Skin epidermis (tissue), 12 donors: ENCODE measurements at regions not wholly inside any gene's neighbourhood (a gene's known extent, or its start where the extent isn't known, plus 50 kb on each side); places are given as distances from the start of the nearest gene placed in this dataset.

ENCODE experiments used
- H3K27ac ChIP-seq, 21 experiments: fragments of 200-600 bp; sonication (generic) in 11 of 21; one replicate each; pipeline ENCODE4 v1.5.0; 2020; ENCODE audit warnings: mild to moderate bottlenecking in 3 of 21, inconsistent platforms in 2 of 21, moderate library complexity in 2 of 21
- H3K4me3 ChIP-seq, 7 experiments: fragments of 200-600 bp; sonication (generic) in 2 of 7; one replicate each; pipeline ENCODE4 v1.5.0; 2020; ENCODE audit warnings: inconsistent platforms in 2 of 7, mild to moderate bottlenecking in 2 of 7, moderate library complexity in 1 of 7

DNA sequence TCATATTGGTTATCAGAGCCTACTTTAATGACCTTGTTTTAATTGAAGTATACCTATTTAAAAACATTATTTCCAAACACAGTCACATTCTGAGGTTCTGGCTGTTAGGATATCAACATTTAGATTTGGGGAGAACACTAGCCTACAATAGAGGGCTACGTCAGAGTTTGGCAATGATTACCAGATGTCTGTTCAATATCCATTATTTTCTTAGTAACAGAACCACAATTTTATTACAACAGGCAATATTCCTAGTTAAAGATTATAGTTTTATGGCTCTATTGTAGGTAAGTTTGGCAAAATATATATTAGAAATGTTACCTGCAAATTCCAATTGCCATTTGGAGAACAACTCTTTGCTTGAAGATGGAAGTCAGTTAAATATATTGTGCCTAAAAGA, 1163.1 kb upstream of the MIR17HG start:
- Histone ChIP-seq H3K27ac (no peak overlapping the region), H3K4me3 (no peak overlapping the region)

DNA sequence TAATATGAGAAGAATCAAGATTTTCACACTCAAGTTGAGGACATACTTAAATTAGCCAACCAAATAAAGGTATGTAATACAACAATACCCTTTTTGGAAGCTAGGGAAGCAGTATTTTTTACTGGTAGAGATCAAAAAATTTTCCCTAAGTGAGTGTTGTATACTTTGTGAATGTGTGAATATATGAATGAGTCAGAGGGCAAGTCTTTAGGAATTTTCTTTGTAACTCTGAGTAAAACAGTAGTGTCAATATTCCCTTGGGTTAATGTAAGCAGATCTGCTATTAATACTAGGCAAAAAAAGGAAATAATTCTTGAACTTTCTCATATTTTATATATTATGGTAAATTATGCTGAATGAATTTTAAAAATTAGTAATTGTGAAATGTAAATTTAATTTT, 1161.8 kb upstream of the MIR17HG start:
- Histone ChIP-seq H3K4me3 (no peak overlapping the region), H3K27ac (no peak overlapping the region)

DNA sequence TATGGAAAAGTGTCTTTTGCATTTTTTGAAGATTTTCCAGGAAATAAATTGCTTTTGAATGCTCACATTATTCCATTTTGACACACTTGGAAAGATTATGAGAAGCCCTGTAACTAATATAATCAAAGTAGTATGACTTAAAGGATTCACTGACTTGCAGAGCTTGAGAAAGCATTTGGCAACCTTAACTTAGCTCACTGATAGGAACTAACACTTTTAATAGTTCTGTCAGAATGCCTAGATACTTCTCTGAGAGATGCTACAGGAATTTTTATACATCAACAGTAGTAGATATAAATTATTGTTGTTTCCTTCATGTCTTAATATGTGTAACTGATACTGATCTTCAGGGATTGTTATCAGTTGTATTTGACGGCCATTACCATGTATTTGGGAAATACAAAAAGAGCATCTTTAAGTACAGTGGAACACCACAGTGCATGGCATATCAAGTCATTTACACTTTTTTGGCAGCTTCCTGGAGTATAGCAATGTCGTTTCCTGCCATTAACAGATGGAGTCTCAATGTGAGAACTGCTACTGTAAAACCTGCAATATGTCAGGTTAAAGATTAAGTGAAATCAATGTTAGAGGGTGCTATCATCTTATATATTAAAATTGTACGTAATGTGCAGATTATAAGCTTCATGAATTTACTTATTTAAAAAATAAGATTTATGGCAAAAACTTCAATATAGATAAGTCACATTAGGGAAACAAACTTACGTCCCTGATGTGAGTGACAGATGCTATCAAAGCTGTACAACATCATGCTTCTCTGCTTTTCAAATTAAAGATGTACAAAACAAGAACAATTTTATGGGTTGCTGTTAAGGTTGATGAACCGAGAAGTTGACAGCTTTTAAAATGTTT, 1159.8 kb upstream of the MIR17HG start:
- no peak overlapping the region for H3K4me3 ChIP-seq
- no peak overlapping the region for H3K27ac ChIP-seq

DNA sequence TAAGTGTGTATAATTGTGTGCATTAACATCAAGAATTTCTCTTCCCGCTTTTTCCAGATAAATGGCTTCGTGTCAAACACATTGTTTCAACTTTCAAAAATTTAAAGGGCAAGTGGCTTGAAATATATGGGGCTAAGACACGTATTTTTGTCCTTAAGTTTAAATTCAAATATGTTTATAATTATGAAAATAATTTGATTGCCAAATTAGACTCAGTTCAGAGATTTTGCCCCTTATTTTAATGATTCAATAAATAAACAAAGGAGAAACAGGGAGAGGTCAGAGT, 1159.2 kb upstream of the MIR17HG start:
- Histone ChIP-seq H3K27ac (no peak overlapping the region), H3K4me3 (no peak overlapping the region)

DNA sequence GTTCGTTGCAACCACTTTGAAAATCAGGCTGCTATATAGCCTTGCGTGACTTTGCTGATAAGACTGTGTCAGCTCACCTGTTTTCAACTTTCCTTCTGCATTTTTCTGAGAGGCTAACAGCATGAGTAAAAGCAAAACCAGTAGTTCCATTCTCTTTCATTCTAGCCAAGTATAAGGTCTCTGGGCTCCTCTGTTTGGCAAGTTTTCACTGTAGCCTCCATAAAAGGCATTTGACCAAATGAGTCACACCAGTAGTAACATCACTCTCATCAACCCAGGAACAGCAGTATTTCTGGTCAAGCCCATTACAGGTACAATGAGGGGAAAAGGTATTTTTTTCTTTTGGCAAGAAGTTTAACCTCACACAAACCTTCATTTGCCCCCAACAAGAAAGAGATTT, 1149.8 kb upstream of the MIR17HG start:
- Histone ChIP-seq H3K4me3 (no peak overlapping the region), H3K27ac (no peak overlapping the region)

DNA sequence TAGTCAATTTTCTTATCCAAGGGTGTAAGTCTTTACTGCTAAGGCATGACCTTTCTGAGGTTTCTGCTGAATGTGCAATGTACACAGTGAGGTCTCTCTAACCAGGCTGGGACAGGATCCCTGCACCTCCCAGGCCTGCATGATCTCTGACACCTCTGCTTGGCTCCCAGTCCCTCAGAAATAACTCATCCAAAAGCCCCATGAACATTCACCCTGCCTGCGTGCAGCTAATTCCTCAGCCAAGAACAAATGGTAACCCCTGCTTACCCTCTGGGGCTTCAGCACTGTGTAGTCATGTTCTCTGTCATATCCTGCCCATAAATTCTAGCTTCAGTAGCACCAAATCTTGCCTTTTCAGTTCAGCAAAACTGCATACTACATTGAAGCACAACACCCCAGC, 1146.3 kb upstream of the MIR17HG start:
- Histone ChIP-seq H3K27ac (no peak overlapping the region), H3K4me3 (no peak overlapping the region)

DNA sequence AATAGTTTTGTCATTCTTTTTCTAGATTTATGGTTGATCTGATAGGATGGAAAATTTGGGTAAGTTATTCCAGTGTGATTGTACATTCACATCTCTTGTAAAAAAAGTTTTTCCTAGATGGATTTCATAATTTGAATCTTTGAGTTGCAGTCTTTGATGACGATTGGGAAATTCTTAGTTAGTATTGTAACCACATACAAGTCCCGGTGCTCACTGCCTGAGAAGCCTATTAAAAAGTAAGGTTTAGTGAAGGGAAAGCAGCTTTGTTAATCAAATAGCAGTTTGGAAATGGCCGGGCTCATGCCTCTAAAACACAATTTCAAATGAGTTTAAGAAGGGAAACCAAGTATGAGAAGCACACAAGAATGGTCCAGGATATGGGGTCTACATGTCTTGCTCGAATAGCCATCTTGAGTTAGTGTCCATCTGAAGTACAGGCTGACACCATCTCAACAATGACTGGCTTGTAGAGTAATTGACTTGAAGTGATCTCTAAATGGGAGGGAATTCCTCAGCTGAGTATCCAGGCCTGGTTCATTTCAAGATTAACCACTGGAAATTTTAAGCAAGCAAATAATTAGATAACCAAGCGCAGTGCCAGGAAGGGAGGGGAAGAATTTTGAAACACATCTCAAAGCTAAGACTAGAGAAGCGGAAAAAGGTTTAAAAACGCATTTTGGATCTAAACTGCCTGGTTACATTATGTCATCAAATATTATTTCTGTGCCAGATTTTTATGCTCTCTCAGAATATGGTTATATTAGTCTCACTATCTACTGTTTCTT, 1145.6 kb upstream of the MIR17HG start:
- Histone ChIP-seq H3K4me3 (no peak overlapping the region), H3K27ac (no peak overlapping the region)

DNA sequence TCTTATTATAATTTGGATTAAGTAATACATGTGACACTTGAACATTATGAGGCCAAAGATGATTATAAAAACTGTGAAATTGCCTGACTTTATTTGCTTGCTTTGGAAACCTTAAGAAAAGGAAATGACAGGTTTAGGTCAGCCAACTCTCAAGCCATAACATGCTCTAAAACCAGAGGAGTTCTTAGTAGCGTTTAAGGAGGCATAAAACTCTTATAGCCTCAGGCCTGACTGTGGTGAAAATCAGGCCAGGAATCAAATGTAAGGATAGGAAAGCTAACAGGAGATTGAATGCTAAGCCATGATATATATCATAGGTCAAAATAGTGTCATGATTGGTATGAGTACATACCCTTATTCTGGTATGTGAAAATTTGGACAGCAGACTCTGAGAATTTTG, 1142.4 kb upstream of the MIR17HG start:
- H3K4me3 ChIP-seq = no peak overlapping the region
- no peak overlapping the region for H3K27ac ChIP-seq

DNA sequence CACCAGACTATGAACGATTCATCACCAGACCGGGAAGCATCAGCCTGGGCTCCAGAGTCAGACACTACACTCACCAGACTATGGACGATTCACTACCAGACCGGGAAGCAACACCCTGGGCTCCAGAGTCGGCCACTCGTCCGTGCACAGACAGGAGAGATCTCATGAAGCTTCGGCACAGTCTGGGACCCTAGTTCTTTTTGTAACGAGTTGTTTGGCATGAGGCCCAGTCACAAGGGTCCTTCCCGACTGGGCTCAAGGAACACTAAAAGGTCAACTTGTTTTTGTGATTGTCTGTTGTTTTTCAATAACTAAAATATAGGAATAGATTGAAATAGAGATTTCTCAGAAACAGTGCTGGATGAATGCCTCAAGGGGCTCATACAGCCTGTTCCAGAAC, 1141.6 kb upstream of the MIR17HG start:
- no peak overlapping the region for H3K27ac ChIP-seq
- H3K4me3 ChIP-seq = no peak overlapping the region

DNA sequence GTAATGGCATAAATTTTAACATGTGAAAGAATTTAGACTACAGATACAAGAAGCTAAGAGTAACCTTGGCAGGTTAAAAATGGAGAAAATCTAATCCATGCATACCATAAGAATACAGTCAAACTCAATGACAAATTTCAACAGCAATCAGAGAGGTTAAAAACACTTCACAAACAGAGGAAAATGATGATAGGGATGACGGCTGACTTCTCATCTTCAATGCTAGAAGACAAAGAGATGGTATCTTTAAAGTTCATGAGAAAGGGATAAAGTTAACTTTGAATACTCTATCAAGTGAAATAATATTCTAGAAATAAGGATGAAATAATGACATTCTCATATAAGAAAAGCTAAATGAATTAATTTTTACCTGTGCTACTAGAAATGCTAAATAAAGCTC, 1130.2 kb upstream of the MIR17HG start:
- no peak overlapping the region for H3K27ac ChIP-seq
- H3K4me3 ChIP-seq = no peak overlapping the region

DNA sequence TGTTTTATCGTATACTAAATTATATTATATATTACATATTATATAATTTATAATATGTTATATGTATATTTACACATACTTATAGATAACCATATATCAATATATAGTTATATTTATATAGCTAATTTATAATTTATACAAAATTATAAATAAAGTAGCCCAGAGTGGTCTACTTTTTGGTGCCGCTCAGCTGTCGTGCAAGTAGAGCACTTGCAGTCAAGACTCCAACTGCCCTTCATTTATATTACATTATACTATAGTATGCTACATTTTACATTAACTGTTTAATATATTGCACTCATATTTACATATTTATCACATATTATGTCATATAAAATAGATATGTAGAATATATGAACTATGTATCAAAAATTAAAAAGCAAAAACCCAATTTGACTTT, 1124.7 kb upstream of the MIR17HG start:
- H3K4me3 ChIP-seq = no peak overlapping the region

DNA sequence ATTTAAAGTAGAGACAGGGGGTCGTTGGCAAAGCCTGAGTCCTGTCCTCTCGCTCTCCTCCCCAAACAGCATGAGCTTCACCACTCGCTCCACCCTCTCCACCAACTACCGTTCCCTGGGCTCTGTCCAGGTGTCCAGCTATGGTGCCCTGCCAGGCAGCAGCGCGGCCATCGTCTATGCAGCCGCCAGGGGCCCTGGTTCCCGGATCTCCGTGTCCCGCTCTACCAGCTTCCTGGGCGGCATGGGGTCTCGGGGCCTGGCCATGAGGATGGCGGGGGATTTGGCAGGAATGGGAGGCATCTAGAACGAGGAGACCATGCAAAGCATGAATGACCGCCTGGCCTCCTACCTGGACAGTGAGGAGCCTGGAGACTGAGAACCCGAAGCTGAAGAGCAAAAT, 1117.2 kb upstream of the MIR17HG start:
- no peak overlapping the region for H3K27ac ChIP-seq

More for the DNA sequence above, 1124.7 kb upstream of the MIR17HG start:
- H3K27ac ChIP-seq = no peak overlapping the region

DNA sequence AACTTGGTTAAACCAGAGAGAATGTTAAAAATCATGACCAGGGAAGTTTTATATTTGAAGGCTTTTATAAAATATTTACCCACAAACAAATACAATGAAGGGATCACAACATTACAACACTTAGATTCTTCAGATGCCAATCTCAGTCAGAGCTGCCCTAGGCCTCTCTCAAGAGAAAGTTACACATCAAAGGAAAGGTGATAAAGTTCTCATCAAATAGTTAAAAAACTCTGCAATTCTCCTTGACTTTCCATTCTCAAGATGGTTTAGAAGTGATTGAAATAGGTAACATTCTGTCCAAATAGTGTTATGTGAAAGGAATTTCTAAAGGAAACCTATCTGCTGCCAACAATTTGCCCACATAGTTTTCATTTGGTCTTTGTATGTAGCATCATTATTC, 1115.2 kb upstream of the MIR17HG start:
- H3K4me3 ChIP-seq = no peak overlapping the region
- H3K27ac ChIP-seq = no peak overlapping the region

More for the DNA sequence above, 1117.2 kb upstream of the MIR17HG start:
- no peak overlapping the region for H3K4me3 ChIP-seq

DNA sequence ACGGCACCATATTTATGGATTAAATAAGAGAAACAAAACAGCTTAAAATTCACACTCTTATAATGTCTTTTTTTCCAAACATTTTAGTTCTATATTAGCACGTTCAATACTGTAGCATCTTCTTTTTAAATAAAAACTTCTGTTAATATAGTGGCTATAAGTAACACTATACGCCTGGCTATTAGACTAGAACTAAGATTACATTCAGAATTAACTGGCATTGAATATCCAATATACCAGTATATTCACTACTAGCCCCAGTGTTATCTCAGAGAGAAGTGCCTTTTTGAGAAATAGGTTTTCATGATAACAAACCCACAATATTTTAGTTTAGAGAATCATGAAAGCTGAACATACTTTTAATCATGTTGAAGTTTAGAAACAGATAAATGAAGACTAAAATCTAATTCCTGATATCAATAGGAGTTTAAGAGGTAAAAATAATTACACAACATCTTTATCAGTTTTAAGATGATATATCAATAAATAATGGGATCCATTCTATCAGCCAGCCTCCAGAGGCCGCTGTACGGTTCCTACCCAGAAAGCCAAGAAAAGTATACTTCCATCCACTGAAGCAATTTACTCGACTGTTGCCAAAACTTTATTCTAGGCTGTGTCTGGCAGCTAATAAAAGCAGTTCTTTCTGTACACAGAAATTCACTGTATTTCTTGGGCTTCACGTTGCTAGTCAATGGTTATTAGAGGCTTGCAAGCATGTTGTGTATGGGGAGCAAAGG, 1113.4 kb upstream of the MIR17HG start:
- H3K4me3 ChIP-seq = no peak overlapping the region
- H3K27ac ChIP-seq = no peak overlapping the region

DNA sequence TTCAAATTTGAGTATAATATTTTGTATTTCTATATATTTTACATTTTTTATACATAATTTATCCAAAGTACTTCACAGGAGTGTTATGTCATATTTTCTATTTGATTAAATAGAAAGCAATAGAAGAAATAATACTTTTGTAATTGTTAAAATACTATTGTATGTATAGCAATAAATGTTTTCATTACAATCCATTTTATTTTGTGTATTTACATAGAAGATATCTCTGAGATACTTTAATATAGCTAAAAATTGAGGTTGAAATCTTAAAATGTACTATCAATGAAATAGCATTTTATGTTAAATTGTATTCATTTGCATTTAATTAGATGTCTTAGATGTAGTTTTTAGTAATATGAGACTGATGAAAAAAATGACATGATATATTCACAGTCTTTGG, 1109.6 kb upstream of the MIR17HG start:
- Histone ChIP-seq H3K4me3 (no peak overlapping the region), H3K27ac (no peak overlapping the region)

DNA sequence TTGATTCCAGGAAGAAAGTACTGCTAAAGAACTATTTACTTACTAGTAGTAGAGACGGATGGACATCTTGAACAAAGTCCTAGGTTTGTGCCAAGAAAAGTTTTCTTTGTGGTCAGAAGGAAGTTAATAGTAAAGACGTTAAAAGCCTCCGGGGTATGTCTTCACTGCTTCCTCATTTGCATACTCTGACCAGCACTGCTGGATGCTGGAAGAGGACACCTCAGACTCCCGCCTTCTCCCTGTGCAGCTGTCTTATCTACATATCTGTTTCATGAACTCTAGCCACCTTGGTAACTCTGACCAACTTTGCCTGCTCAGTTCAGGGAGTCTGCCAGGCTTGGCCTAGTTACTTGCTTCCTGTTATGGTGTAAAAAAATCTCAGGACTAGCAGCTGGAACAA, 1109.1 kb upstream of the MIR17HG start:
- no peak overlapping the region for H3K4me3 ChIP-seq
- H3K27ac ChIP-seq = no peak overlapping the region

DNA sequence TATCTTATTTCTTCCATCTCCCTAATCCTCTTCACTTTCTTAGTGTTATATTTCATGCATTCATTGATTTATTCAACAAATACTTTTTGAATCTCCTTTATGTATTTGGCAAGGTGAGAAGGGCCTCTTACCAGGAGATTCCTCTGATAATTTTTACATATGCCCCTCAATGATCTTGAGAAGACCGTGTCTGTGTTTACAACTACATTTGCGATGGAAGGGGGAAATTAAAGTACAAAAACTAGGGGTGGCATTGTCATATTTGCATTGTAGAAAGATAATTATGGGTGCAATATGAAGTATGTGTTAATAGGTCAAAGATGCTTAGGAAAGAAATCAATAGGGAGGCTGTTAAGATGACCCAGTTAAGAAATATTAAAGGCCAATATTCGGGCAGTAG, 1108.4 kb upstream of the MIR17HG start:
- H3K4me3 ChIP-seq = no peak overlapping the region
- H3K27ac ChIP-seq = no peak overlapping the region

DNA sequence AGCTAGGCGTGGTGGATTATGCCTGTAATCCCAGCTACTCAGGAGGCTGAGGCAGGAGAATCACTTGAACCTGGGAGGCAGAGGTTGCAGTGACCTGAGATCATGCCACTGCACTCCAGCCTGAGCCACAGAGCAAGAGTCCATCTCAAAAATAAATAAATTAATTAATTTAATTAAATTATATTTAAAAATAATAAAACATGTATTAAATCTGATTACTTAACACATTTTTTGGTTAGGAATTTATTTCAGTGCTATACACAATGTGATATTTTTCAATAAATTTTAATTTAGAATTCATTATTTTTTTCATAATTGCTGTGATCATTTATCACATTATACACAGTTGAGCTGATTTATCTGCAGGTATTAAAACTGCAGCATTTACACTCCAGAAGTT, 1101.5 kb upstream of the MIR17HG start:
- Histone ChIP-seq H3K27ac (no peak overlapping the region), H3K4me3 (no peak overlapping the region)

DNA sequence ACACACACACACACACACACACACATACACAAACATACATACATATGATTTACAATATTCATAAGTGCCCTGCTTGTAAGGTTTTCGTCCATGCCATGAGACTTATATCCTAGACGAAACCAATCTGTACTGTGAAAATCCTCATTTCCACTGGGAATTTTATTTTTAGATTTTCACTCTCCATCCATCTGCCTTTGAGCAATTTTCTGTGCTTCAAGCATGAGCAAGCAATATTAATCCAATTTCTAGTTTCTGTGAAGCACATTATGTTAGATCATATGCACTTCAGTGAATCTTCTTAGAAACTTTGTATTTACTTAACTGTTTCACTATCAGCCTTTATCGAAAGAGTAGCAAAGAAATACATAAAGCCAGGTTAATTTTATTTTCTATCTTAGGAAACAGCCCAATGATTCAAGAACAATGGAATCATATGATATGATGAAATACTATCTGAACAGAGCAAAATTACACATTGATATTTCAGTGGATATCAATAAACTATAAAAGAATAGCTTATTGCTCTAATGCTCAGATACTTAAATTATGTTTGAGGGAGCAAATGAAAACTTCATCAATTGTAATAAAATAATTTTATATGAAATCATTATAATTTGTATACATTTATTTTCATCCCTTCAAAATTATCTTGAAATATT, 1100.7 kb upstream of the MIR17HG start:
- H3K27ac ChIP-seq = no peak overlapping the region
- no peak overlapping the region for H3K4me3 ChIP-seq

DNA sequence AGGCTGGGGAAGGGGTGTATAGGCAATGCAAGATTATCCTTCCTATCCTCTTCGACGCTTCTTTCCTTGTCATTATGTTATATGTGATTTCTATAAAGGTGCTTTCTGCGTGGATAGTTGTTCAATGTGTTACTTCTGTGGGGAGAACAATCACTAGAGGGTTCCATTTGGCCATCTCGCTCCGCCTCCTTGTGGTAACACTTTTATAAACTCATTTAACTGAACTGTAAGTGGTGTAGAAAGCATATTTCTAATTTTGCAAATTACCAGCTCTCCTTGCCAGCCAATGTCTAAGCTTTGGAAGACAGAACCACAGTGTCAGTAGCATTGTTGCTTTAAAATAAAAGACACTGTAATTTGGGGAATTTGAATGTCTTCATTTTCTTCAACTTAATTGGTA, 1093.7 kb upstream of the MIR17HG start:
- no peak overlapping the region for H3K4me3 ChIP-seq
- no peak overlapping the region for H3K27ac ChIP-seq
